ENCODE measurements at regions not wholly inside any gene's neighbourhood (a gene's known extent, or its start where the extent isn't known, plus 50 kb on each side); places are given as distances from the start of the nearest gene placed in this dataset.

- TF ChIP-seq POLR2AphosphoS5 (IDR thresholded peaks at IDR 0.05; ENCODE audit: low read depth, low read length) (no peak), REST (IDR thresholded peaks at IDR 0.05; ENCODE audit: insufficient read depth in 1 of 2, low read depth in 2 of 2, low read length in 1 of 2) (no peak), TCF7L2 (IDR thresholded peaks at IDR 0.05; ENCODE audit: low read depth, low read length) (no peak)
- TF ChIP-seq, protein P1, sequence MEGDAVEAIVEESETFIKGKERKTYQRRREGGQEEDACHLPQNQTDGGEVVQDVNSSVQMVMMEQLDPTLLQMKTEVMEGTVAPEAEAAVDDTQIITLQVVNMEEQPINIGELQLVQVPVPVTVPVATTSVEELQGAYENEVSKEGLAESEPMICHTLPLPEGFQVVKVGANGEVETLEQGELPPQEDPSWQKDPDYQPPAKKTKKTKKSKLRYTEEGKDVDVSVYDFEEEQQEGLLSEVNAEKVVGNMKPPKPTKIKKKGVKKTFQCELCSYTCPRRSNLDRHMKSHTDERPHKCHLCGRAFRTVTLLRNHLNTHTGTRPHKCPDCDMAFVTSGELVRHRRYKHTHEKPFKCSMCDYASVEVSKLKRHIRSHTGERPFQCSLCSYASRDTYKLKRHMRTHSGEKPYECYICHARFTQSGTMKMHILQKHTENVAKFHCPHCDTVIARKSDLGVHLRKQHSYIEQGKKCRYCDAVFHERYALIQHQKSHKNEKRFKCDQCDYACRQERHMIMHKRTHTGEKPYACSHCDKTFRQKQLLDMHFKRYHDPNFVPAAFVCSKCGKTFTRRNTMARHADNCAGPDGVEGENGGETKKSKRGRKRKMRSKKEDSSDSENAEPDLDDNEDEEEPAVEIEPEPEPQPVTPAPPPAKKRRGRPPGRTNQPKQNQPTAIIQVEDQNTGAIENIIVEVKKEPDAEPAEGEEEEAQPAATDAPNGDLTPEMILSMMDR (IDR thresholded peaks at IDR 0.05): no peak; the same call in 1 of the 2 replicates
These were observed 118.0 kb upstream of the RPL38 start for GRCh38 chr17:74085434-74085833.

Data from Panc1 (cell line).